Ascending aorta (tissue), 2 donors: ENCODE measurements at regions not wholly inside any gene's neighbourhood (a gene's known extent, or its start where the extent isn't known, plus 50 kb on each side); places are given as distances from the start of the nearest gene placed in this dataset.

Experiments
- DNase-seq, 2 donors: peaks; one replicate each; pipeline ENCODE4 v3.0.0-alpha.2; 2019; ENCODE audit warnings: low spot score in 2 of 2
- H3K27ac ChIP-seq, 2 donors: fragments of 200-600 bp; sonication (generic); one replicate each; pipeline ENCODE4 v1.5.1; 2016 to 2017; ENCODE audit warnings: mild to moderate bottlenecking in 1 of 2
- H3K27me3 ChIP-seq: fragments of 200-600 bp; sonication (generic); one replicate; pipeline ENCODE4 v1.5.1; 2017
- H3K36me3 ChIP-seq, 2 donors: fragments of 200-600 bp; sonication (generic); one replicate each; pipeline ENCODE4 v1.5.1; 2016
- H3K4me1 ChIP-seq, 2 donors: fragments of 200-600 bp; sonication (generic); one replicate each; pipeline ENCODE4 v1.5.1; 2016 to 2017; ENCODE audit warnings: mild to moderate bottlenecking in 1 of 2
- H3K4me3 ChIP-seq, 2 donors: fragments of 200-600 bp; sonication (generic); one replicate each; pipeline ENCODE4 v1.5.1; 2016 to 2017; ENCODE audit warnings: mild to moderate bottlenecking in 1 of 2
- H3K9me3 ChIP-seq, 2 donors: fragments of 200-600 bp; sonication (generic); one replicate each; pipeline ENCODE4 v1.5.1; 2016
- CTCF ChIP-seq, 3 experiments: fragments of 200-600 bp in 2 of 3; fragments of 450-650 bp in 1 of 3; sonication (generic) in 2 of 3; IDR thresholded peaks; one replicate each; pipeline ENCODE4 v1.5.1; 2016 to 2019; ENCODE audit warnings: antibody characterized with exemption in 3 of 3, mild to moderate bottlenecking in 1 of 3, moderate library complexity in 1 of 3
- intact Hi-C: fragments of 100-400 bp; cut with DNase I; formaldehyde crosslinking; loops from one replicate; pipeline ENCODE4 v1.15.1; 2023

- no peaks in the 10 kb centered on the region for H3K4me1 ChIP-seq
- no peak overlapping the region for H3K4me3 ChIP-seq
- no peak for DNase-seq
- no peaks in the 10 kb centered on the region for H3K27me3 ChIP-seq
- no peaks in the 10 kb centered on the region for H3K9me3 ChIP-seq
- intact Hi-C loops: no loop called here
- no peaks in the 10 kb centered on the region for H3K36me3 ChIP-seq
- H3K27ac ChIP-seq: no peak overlapping the region
- no peak for TF ChIP-seq CTCF (IDR thresholded peaks at IDR 0.05)
Measured at GRCh38 chr14:98143566-98143965, 1128.4 kb downstream of the BCL11B start.

- Histone ChIP-seq H3K4me1 (no peaks in the 10 kb centered on the region), H3K36me3 (no peaks in the 10 kb centered on the region), H3K27ac (no peak overlapping the region), H3K27me3 (no peaks in the 10 kb centered on the region), H3K9me3 (no peaks in the 10 kb centered on the region), H3K4me3 (no peak overlapping the region)
- TF ChIP-seq CTCF (IDR thresholded peaks at IDR 0.05): no peak
- intact Hi-C loops: no loop called here
- DNase-seq: no peak
Measured at GRCh38 chr14:98144964-98145363, 1127.0 kb downstream of the BCL11B start.

GRCh38 chr14:98146416-98146815, 1125.6 kb downstream of the BCL11B start:
- no peak overlapping the region for H3K4me3 ChIP-seq
- no peak for TF ChIP-seq CTCF (IDR thresholded peaks at IDR 0.05)
- intact Hi-C loops: no loop called here

GRCh38 chr14:98154254-98154653, 1117.7 kb downstream of the BCL11B start:
- no peaks in the 10 kb centered on the region for H3K4me1 ChIP-seq
- H3K4me3 ChIP-seq: no peak overlapping the region
- no peaks in the 10 kb centered on the region for H3K36me3 ChIP-seq
- TF ChIP-seq CTCF (IDR thresholded peaks at IDR 0.05): no peak
- H3K27ac ChIP-seq: no peak overlapping the region
- no peaks in the 10 kb centered on the region for H3K27me3 ChIP-seq
- no peak for DNase-seq
- intact Hi-C loops: no loop called here
- no peaks in the 10 kb centered on the region for H3K9me3 ChIP-seq

More at GRCh38 chr14:98146416-98146815, 1125.6 kb downstream of the BCL11B start:
- H3K36me3 ChIP-seq: no peaks in the 10 kb centered on the region
- no peaks in the 10 kb centered on the region for H3K9me3 ChIP-seq
- no peak for DNase-seq
- H3K4me1 ChIP-seq: no peaks in the 10 kb centered on the region
- H3K27ac ChIP-seq: no peak overlapping the region
- no peaks in the 10 kb centered on the region for H3K27me3 ChIP-seq

- H3K27me3 ChIP-seq: no peaks in the 10 kb centered on the region
- no peak for TF ChIP-seq CTCF (IDR thresholded peaks at IDR 0.05)
- no peak overlapping the region for H3K4me3 ChIP-seq
- intact Hi-C loops: no loop called here
- H3K36me3 ChIP-seq: no peaks in the 10 kb centered on the region
- H3K4me1 ChIP-seq: no peaks in the 10 kb centered on the region
- DNase-seq: no peak
- H3K9me3 ChIP-seq: no peaks in the 10 kb centered on the region
- H3K27ac ChIP-seq: no peak overlapping the region
Measured at GRCh38 chr14:98156411-98156810, 1115.6 kb downstream of the BCL11B start.

GRCh38 chr14:98160901-98161300, 1111.1 kb downstream of the BCL11B start:
- Histone ChIP-seq H3K27ac (no peak overlapping the region), H3K4me3 (no peak overlapping the region), H3K27me3 (no peaks in the 10 kb centered on the region), H3K36me3 (no peaks in the 10 kb centered on the region), H3K4me1 (no peaks in the 10 kb centered on the region), H3K9me3 (no peaks in the 10 kb centered on the region)
- DNase-seq: no peak
- TF ChIP-seq CTCF (IDR thresholded peaks at IDR 0.05): no peak
- intact Hi-C loops: no loop called here
